Muscle of back (tissue), 3 donors: ENCODE measurements at regions not wholly inside any gene's neighbourhood (a gene's known extent, or its start where the extent isn't known, plus 50 kb on each side); places are given as distances from the start of the nearest gene placed in this dataset.
"Not testable (repeated sequence)": the region's sequence is repeated elsewhere in the genome, so short reads cannot be mapped to it uniquely, and the experiment has no call there.

Experiments used
- DNase-seq, 3 donors: peaks; one replicate each; pipeline versions ENCODE4 v3.0.0 to v3.0.0-alpha.2; 2013

- DNase-seq: not testable (repeated sequence)
These were observed 346.7 kb downstream of the OR4F29 start for GRCh38 chr1:104776-105175.

GRCh38 chr1:99481-99880, 352.0 kb downstream of the OR4F29 start:
- DNase-seq: not testable (repeated sequence)

GRCh38 chr1:98811-99210, 352.7 kb downstream of the OR4F29 start:
- not testable (repeated sequence) for DNase-seq

GRCh38 chr1:91279-91678, 360.2 kb downstream of the OR4F29 start:
- DNase-seq: not testable (repeated sequence)

GRCh38 chr1:88110-88509, 363.4 kb downstream of the OR4F29 start:
- DNase-seq: not testable (repeated sequence)

- DNase-seq: not testable (repeated sequence)
These were observed 372.3 kb downstream of the OR4F29 start for GRCh38 chr1:79152-79551.

DNA sequence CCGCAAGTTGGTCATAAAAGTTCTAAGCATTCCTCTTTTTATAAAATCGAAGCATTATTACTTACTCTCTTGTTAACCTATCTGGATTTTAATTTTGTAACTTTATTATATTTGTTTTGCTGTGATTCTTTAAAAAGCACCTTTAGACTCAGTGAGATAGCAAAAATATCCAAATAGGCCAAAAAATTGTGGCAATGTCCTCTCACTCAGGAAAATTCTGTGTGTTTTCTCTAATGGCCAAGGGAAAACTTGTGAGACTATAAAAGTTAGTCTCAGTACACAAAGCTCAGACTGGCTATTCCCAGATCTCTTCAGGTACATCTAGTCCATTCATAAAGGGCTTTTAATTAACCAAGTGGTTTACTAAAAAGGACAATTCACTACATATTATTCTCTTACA, 386.4 kb downstream of the OR4F29 start, which contains the start of gene OR4F5:
Gene OR4F5 (plus strand): TSS at position 301 of the 400 bp plus-strand sequence.
- DNase-seq: not testable (repeated sequence)

- DNase-seq: not testable (repeated sequence)
These were observed 395.4 kb downstream of the OR4F29 start for GRCh38 chr1:56014-56531.

DNA sequence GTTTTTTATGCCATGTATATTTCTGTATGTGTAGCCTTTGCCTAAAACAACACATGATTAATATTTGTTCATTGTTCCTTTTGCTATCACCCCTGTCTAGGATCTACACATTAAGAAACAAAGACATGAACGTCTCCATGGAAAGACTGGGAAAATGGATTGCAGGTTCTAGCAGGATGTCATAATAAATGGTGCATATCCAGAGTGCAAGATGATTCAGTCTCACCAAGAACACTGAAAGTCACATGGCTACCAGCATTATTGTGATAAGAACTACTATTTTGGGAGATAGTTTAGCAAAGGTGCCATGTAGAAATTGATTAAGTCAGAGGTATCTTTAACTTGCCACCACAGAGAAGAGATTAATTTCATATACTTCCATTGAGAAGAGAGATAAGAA, 398.3 kb downstream of the OR4F29 start:
- not testable (repeated sequence) for DNase-seq

DNA sequence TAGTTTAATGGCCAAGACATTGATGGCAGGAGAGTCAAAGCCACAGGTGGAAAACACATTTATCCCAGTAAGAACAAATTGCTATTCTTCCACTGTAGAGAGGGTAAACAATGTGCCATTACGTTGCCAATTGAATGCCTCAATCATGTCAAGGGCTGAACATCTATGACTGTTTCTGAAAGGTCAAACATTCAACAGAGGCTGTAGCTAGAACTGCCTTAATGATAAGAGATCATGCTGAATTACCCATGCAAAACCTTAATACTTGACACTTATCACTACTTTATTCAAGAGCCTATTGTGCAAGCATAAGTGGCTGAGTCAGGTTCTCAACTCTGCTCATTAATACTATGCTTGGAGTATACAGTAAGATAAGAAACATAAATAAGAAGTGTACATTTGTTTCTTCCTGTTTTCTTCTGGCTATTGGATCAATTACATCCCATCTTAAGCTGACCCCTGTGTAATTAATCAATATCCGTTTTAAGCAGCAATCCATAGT, 409.5 kb downstream of the OR4F29 start:
- not testable (repeated sequence) for DNase-seq

DNA sequence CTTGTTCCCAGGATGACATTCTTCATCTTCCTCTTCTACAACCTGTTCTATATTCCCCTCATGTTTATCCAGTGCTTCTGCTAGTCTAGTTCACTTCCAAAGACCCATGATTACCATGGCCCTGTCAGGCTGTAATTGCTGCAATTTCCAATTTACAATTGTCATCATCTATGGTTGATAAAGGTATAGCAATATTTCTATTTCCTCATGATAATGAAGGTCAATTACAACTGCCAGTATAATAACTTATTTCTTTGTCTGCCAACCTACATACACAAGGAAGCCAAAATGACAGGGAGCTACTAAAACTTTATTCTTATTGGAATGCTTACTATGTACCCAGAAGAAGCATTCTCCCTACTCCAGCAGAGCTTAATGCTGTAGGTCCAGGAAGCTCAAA, 410.3 kb downstream of the OR4F29 start:
- not testable (repeated sequence) for DNase-seq

- DNase-seq: not testable (repeated sequence)
These were observed 422.3 kb downstream of the OR4F29 start for GRCh38 chr1:29183-29582.

DNA sequence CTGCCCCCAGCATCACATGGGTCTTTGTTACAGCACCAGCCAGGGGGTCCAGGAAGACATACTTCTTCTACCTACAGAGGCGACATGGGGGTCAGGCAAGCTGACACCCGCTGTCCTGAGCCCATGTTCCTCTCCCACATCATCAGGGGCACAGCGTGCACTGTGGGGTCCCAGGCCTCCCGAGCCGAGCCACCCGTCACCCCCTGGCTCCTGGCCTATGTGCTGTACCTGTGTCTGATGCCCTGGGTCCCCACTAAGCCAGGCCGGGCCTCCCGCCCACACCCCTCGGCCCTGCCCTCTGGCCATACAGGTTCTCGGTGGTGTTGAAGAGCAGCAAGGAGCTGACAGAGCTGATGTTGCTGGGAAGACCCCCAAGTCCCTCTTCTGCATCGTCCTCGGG, 434.2 kb downstream of the OR4F29 start:
- not testable (repeated sequence) for DNase-seq

DNA sequence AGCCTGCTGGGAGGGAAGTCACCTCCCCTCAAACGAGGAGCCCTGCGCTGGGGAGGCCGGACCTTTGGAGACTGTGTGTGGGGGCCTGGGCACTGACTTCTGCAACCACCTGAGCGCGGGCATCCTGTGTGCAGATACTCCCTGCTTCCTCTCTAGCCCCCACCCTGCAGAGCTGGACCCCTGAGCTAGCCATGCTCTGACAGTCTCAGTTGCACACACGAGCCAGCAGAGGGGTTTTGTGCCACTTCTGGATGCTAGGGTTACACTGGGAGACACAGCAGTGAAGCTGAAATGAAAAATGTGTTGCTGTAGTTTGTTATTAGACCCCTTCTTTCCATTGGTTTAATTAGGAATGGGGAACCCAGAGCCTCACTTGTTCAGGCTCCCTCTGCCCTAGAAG, 435.5 kb downstream of the OR4F29 start:
- DNase-seq: not testable (repeated sequence)

GRCh38 chr1:9941-10717, 441.3 kb downstream of the OR4F29 start:
- DNase-seq: not testable (repeated sequence)
